Keratinocyte (primary cell): ENCODE measurements at regions not wholly inside any gene's neighbourhood (a gene's known extent, or its start where the extent isn't known, plus 50 kb on each side); places are given as distances from the start of the nearest gene placed in this dataset.

Source experiments
- DNase-seq: peaks from one replicate; pipeline ENCODE4 v3.0.0-alpha.2; 2011; ENCODE audit warnings: low read depth, missing footprints, low spot score
- FAIRE-seq: peaks from 2 replicates; lab custom pipeline; 2011; peaks lifted over from hg19 to GRCh38; lab: Jason Lieb, UNC
- H2AFZ ChIP-seq: 2 replicates; pipeline ENCODE4 v1.6.0; 2012; ENCODE audit warnings: low read length, control low read depth, inconsistent platforms; ENCODE audit not compliant: control insufficient read depth
- H3K27ac ChIP-seq: 2 replicates; pipeline ENCODE4 v1.5.1; 2011; ENCODE audit warnings: low read length; ENCODE audit not compliant: control insufficient read depth, insufficient read depth
- H3K27me3 ChIP-seq: 3 replicates; pipeline ENCODE4 v1.6.0; 2011; ENCODE audit warnings: low read length; ENCODE audit not compliant: control insufficient read depth, insufficient read depth; ENCODE audit errors: extremely low read depth
- H3K36me3 ChIP-seq, 2 experiments: 2 replicates in 1 of 2; 3 replicates in 1 of 2; pipeline ENCODE4 v1.5.1; 2011; ENCODE audit warnings: low read length in 2 of 2, mild to moderate bottlenecking in 1 of 2; ENCODE audit not compliant: control insufficient read depth in 2 of 2, insufficient read depth in 2 of 2; ENCODE audit errors: extremely low read depth in 1 of 2
- H3K4me1 ChIP-seq: 3 replicates; pipeline ENCODE4 v1.5.1; 2011; ENCODE audit warnings: low read length; ENCODE audit not compliant: control insufficient read depth, insufficient read depth; ENCODE audit errors: extremely low read depth
- H3K4me2 ChIP-seq: 3 replicates; pipeline ENCODE4 v1.6.0; 2011; ENCODE audit warnings: low read depth, low read length; ENCODE audit not compliant: control insufficient read depth, insufficient read depth; ENCODE audit errors: extremely low read depth
- H3K4me3 ChIP-seq, 3 experiments: fragments of 200-600 bp in 1 of 3; sonication (generic) in 1 of 3; 2 replicates in 2 of 3; 3 replicates in 1 of 3; pipeline ENCODE4 v1.5.1; 2011 to 2016; ENCODE audit warnings: low read length in 3 of 3, mild to moderate bottlenecking in 3 of 3, control low read depth in 2 of 3, inconsistent platforms in 1 of 3, low read depth in 1 of 3, mixed read lengths in 1 of 3, mixed run types in 1 of 3, moderate library complexity in 1 of 3; ENCODE audit not compliant: control insufficient read depth in 2 of 3, insufficient read depth in 2 of 3; ENCODE audit errors: extremely low read depth in 1 of 3
- H3K79me2 ChIP-seq: 2 replicates; pipeline ENCODE4 v1.6.0; 2012; ENCODE audit warnings: low read length; ENCODE audit not compliant: control insufficient read depth, insufficient read depth
- H3K9ac ChIP-seq: 3 replicates; pipeline ENCODE4 v1.6.0; 2011; ENCODE audit warnings: low read length; ENCODE audit not compliant: control insufficient read depth, insufficient read depth; ENCODE audit errors: extremely low read depth
- H3K9me1 ChIP-seq: 3 replicates; pipeline ENCODE4 v1.6.0; 2011; ENCODE audit warnings: low read length; ENCODE audit not compliant: control insufficient read depth, insufficient read depth; ENCODE audit errors: extremely low read depth
- H3K9me3 ChIP-seq: 2 replicates; pipeline ENCODE4 v1.5.1; 2012; ENCODE audit warnings: low read depth, low read length; ENCODE audit not compliant: control insufficient read depth
- H4K20me1 ChIP-seq: 3 replicates; pipeline ENCODE4 v1.6.0; 2011; ENCODE audit warnings: low read length; ENCODE audit not compliant: control insufficient read depth, insufficient read depth; ENCODE audit errors: extremely low read depth
- CTCF ChIP-seq, 3 experiments: IDR thresholded peaks in 1 of 3; conservative IDR thresholded peaks in 1 of 3; optimal IDR thresholded peaks in 1 of 3; 2 replicates in 2 of 3; 3 replicates in 1 of 3; pipeline versions ENCODE3 to v1.5.1; 2011; ENCODE audit warnings: low read length in 3 of 3, mild to moderate bottlenecking in 3 of 3, moderate library complexity in 2 of 3, control low read depth in 1 of 3, inconsistent platforms in 1 of 3; ENCODE audit not compliant: insufficient read depth in 2 of 3; ENCODE audit errors: extremely low read depth in 1 of 3
- EZH2 ChIP-seq: IDR thresholded peaks from one replicate; pipeline ENCODE4 v1.6.1; 2012; ENCODE audit warnings: inconsistent platforms, mild to moderate bottlenecking, low read length, moderate library complexity
- dilution Hi-C: fragments of 300-500 bp; cut with MboI; formaldehyde crosslinking; loops from one replicate; pipeline ENCODE4 v1.7.0; 2020; ENCODE audit warnings: low sequenced_read_pairs; ENCODE audit not compliant: extremely low pct_ligation_motif_present

GRCh38 chr1:88060112-88060673 lies 623.9 kb upstream of the PKN2 start:
- Histone ChIP-seq H3K36me3 (no peaks in the 10 kb centered on the region), H3K4me2 (peak overlapping the region; percentile 95), H3K9ac (peak overlapping the region; percentile 46), H3K27ac (peak overlapping the region; percentile 89), H4K20me1 (no peaks in the 10 kb centered on the region), H3K9me3 (no peaks in the 10 kb centered on the region), H3K9me1 (no peaks in the 10 kb centered on the region), H3K4me3 (peak overlapping the region in 1 of 3 experiments; percentile 47), H3K27me3 (no peaks in the 10 kb centered on the region), H2AFZ (peak overlapping the region; percentile 88), H3K4me1 (peaks cover 22% of the 10 kb centered on the region), H3K79me2 (no peaks in the 10 kb centered on the region)
- peak; percentile 87 for FAIRE-seq
- TF ChIP-seq CTCF (optimal IDR thresholded peaks at IDR 0.05 in 1 of 3, IDR thresholded peaks at IDR 0.05 in 1 of 3, conservative IDR thresholded peaks at IDR 0.05 in 1 of 3; ENCODE audit: extremely low read depth in 1 of 3, insufficient read depth in 2 of 3, low read length in 3 of 3) (no peak), EZH2 (no peak)
- DNase-seq: no peak
- dilution Hi-C loops: no loop called here

- H3K4me3 ChIP-seq: peak overlapping the region in 1 of 3 experiments; percentile 47
- peak overlapping the region; percentile 95 for H3K4me2 ChIP-seq
- no peaks in the 10 kb centered on the region for H3K9me3 ChIP-seq
- H3K27me3 ChIP-seq: no peaks in the 10 kb centered on the region
- peak overlapping the region; percentile 88 for H2AFZ ChIP-seq
- no peaks in the 10 kb centered on the region for H4K20me1 ChIP-seq
- H3K9me1 ChIP-seq: no peaks in the 10 kb centered on the region
- TF ChIP-seq EZH2 (no peak), CTCF (optimal IDR thresholded peaks at IDR 0.05 in 1 of 3, IDR thresholded peaks at IDR 0.05 in 1 of 3, conservative IDR thresholded peaks at IDR 0.05 in 1 of 3; ENCODE audit: extremely low read depth in 1 of 3, insufficient read depth in 2 of 3, low read length in 3 of 3) (no peak)
- H3K79me2 ChIP-seq: no peaks in the 10 kb centered on the region
- dilution Hi-C loops: no loop called here
- H3K9ac ChIP-seq: peak overlapping the region; percentile 46
- FAIRE-seq (peak; percentile 93), DNase-seq (peak; percentile 55)
- peak overlapping the region; percentile 89 for H3K27ac ChIP-seq
- peaks cover 22% of the 10 kb centered on the region for H3K4me1 ChIP-seq
- H3K36me3 ChIP-seq: no peaks in the 10 kb centered on the region
These were observed 623.2 kb upstream of the PKN2 start for GRCh38 chr1:88060750-88061491.
